GM12892 (cell line): ENCODE measurements at regions not wholly inside any gene's neighbourhood (a gene's known extent, or its start where the extent isn't known, plus 50 kb on each side); places are given as distances from the start of the nearest gene placed in this dataset.

Experiments
- DNase-seq: peaks from one replicate; pipeline ENCODE4 v3.0.0; 2011; ENCODE audit not compliant: insufficient read length
- FAIRE-seq: peaks from 2 replicates; lab custom pipeline; 2011; peaks lifted over from hg19 to GRCh38; lab: Jason Lieb, UNC
- POLR2A ChIP-seq: IDR thresholded peaks from 2 replicates; pipeline ENCODE4 v1.6.1; 2011; ENCODE audit warnings: low read depth, low read length, control low read depth
- POLR2AphosphoS5 ChIP-seq: IDR thresholded peaks from 2 replicates; pipeline ENCODE4 v1.6.1; 2011; ENCODE audit warnings: low read depth, low read length, control low read depth
- TAF1 ChIP-seq: IDR thresholded peaks from 2 replicates; pipeline ENCODE4 v1.6.1; 2011; ENCODE audit warnings: low read depth, mild to moderate bottlenecking, control low read depth, low read length, borderline replicate concordance

GRCh38 chr2:238636269-238637073, 209.7 kb downstream of the ASB1 start:
- TF ChIP-seq POLR2A (no peak), POLR2AphosphoS5 (no peak), TAF1 (no peak)
- FAIRE-seq (no peak), DNase-seq (no peak)

- no peak for DNase-seq
- no peak for FAIRE-seq
- TF ChIP-seq POLR2A (no peak), POLR2AphosphoS5 (no peak), TAF1 (no peak)
These were observed 209.5 kb upstream of the TWIST2 start for GRCh38 chr2:238638100-238638981.

- DNase-seq (no peak), FAIRE-seq (no peak)
- TF ChIP-seq POLR2AphosphoS5 (no peak), POLR2A (no peak)
These were observed 208.8 kb upstream of the TWIST2 start for GRCh38 chr2:238638982-238639628.

GRCh38 chr2:238640486-238640885, 207.4 kb upstream of the TWIST2 start:
- FAIRE-seq: no peak
- TF ChIP-seq POLR2AphosphoS5 (no peak), POLR2A (no peak), TAF1 (no peak)
- no peak for DNase-seq

GRCh38 chr2:238642973-238643372, 204.9 kb upstream of the TWIST2 start:
- no peak for DNase-seq
- TF ChIP-seq POLR2AphosphoS5 (no peak), POLR2A (no peak), TAF1 (no peak)
- FAIRE-seq: no peak

GRCh38 chr2:238643400-238643907, 204.4 kb upstream of the TWIST2 start:
- DNase-seq (no peak), FAIRE-seq (no peak)
- no peak for TF ChIP-seq TAF1
- no peak for TF ChIP-seq POLR2A
- no peak for TF ChIP-seq POLR2AphosphoS5

GRCh38 chr2:238644095-238645081, 203.5 kb upstream of the TWIST2 start:
- TF ChIP-seq POLR2AphosphoS5: no peak
- DNase-seq (no peak), FAIRE-seq (no peak)

GRCh38 chr2:238645095-238645494, 202.8 kb upstream of the TWIST2 start:
- FAIRE-seq (no peak), DNase-seq (no peak)
- TF ChIP-seq TAF1 (no peak), POLR2AphosphoS5 (no peak), POLR2A (no peak)

GRCh38 chr2:238645716-238646115, 202.2 kb upstream of the TWIST2 start:
- FAIRE-seq (no peak), DNase-seq (no peak)
- TF ChIP-seq POLR2A: no peak
- no peak for TF ChIP-seq POLR2AphosphoS5
- TF ChIP-seq TAF1: no peak

- FAIRE-seq (no peak), DNase-seq (no peak)
- TF ChIP-seq TAF1 (no peak), POLR2AphosphoS5 (no peak), POLR2A (no peak)
These were observed 201.6 kb upstream of the TWIST2 start for GRCh38 chr2:238646281-238646680.

GRCh38 chr2:238646803-238647202, 201.1 kb upstream of the TWIST2 start:
- no peak for TF ChIP-seq POLR2A
- TF ChIP-seq POLR2AphosphoS5: no peak
- no peak for TF ChIP-seq TAF1
- FAIRE-seq (no peak), DNase-seq (no peak)
